Glomerular endothelial cell (primary cell): ENCODE measurements at regions not wholly inside any gene's neighbourhood (a gene's known extent, or its start where the extent isn't known, plus 50 kb on each side); places are given as distances from the start of the nearest gene placed in this dataset.
"Not testable (repeated sequence)": the region's sequence is repeated elsewhere in the genome, so short reads cannot be mapped to it uniquely, and the experiment has no call there.

Experiments
- DNase-seq: peaks from one replicate; pipeline ENCODE4 v3.0.0-alpha.2; 2011; ENCODE audit warnings: low read depth, low spot score; ENCODE audit errors: extremely low read depth

- not testable (repeated sequence) for DNase-seq
Observed at GRCh38 chr3:39739658-39740057, 69.8 kb upstream of the MYRIP start.

- no peak for DNase-seq
Observed at GRCh38 chr3:39744746-39745145, 64.7 kb upstream of the MYRIP start.

- no peak for DNase-seq
Observed at GRCh38 chr3:39748002-39748401, 61.4 kb upstream of the MYRIP start.

DNA sequence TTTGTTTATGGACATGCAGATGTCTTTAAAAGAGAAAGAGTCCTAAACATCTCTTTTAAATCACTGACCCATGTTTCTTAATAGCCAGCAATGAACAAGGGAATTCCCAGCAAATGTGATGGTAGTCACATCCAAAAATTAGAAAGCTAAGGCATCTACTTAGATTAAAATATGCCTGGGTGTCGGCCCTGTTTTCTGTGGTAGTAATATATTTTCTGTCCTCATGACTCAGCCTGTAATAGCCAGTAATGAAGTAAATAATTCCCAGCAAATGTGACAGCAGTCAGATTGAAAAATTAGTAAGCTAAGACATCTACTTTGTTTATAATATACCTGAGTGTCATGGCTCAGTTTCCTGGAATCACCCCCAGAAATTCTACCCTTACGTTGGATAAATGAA is 60.6 kb upstream of the MYRIP start:
- DNase-seq = no peak

- DNase-seq = no peak
Observed at GRCh38 chr3:39750712-39751111, 58.7 kb upstream of the MYRIP start.

- DNase-seq = no peak
Observed at GRCh38 chr3:39751286-39751685, 58.1 kb upstream of the MYRIP start.

DNA sequence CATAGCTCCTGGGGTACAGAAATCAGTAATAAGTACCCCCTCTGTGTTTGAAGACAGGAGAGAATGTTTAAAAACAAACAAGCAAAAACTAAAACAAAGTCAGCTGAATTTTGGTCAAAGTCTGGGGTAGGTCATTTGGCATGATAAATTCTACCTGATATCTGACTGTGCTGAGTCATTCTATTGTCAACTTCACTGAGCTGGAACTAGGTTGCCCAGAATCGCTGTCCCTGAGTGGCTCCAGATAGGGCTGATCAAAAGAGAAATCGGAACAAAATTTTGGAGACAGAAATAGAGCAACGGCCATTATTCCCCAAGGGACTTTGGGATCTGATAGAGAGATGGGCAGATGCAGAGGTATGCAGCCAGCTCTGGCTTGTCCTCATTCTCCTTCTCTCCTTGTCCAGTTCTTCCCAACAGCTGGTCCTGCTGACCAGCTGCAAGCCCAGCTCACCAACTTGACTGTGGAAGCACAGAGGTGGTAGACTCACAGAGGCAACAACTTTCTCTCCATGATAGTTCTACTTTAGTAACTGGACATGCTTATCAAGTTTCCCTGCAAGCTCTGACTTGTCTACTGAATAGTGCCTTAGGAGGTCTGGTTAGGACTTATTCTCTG is 57.3 kb upstream of the MYRIP start:
- DNase-seq = no peak

DNA sequence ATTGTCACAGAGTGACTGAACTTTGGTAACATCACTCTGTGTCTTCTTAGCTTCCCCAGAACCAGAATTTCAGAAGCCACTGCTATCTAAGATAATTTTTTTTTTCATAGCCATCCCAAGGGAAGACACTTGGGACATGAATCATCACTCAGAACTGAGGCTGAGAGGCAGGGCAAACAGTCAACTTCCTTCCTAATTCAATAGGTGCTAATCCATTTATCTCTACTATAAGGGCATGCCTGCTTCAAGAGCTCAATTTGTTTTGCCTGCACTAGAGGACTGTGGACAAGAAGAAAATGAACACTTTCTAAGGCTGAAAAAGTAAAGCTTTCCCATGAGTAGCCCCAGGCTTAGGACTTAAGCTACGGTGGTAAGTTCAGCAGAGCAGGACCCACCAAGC is 56.7 kb upstream of the MYRIP start:
- no peak for DNase-seq

GRCh38 chr3:39753391-39753790 is 56.0 kb upstream of the MYRIP start:
- no peak for DNase-seq

DNA sequence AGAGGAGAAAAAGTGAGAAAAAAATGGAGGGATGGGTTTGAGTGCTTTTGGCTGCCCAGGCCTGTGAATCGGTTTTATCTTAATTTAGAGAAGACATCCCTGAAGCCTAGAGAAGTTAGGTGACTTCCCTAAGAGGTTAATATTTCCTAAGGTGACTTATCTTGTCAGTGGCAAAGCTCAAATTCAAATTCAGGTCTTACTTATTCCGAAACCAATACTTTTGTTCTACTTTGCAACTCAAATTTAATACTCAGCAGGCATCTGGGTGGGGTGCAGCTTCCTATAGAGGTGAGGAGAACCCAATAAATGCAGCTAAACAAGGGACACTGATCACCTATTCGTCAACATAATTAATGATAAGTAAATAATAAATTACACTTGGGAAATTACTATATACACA is 54.9 kb upstream of the MYRIP start:
- DNase-seq = no peak

DNA sequence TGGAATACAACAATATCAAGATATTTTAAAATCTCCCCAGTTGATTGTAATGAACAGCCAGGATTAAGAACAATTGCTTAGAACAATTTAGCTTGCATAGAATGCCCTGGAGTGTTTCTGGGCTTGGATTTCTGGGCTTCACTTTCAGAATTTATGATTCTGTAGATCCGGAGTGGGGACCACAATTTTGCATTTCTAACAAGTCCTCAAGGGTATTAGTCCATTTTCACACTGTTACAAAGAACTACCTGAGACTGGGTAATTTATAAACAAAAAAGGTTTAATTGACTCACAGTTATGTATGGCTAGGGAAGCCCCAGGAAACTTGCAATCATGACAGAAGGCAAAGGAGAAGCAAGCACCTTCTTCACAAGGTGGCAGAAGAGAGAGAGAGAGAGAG is 54.3 kb upstream of the MYRIP start:
- no peak for DNase-seq

DNA sequence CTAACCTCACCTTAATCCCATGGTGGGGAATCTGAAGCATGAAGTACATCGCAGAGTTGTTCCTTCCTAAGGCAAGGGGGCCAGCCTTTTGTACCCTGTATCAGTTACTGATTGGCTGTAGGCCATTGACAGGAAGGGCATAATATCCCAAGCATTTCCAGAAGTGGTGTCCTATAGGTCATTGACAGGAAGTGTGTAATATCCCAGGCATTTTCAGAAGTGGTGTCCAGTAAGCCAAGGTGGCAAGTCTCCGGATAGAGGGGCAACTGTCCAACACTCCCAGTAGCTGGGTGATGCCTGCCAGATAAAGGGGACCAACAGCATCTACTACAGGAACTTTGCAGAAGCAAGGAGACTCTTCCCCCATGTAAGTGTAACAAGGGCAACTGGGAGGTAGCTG is 52.1 kb upstream of the MYRIP start:
- DNase-seq = peak; percentile 73
